ENCODE measurements at regions not wholly inside any gene's neighbourhood (a gene's known extent, or its start where the extent isn't known, plus 50 kb on each side); places are given as distances from the start of the nearest gene placed in this dataset.
"Not testable (repeated sequence)": the region's sequence is repeated elsewhere in the genome, so short reads cannot be mapped to it uniquely, and the experiment has no call there.

DNA sequence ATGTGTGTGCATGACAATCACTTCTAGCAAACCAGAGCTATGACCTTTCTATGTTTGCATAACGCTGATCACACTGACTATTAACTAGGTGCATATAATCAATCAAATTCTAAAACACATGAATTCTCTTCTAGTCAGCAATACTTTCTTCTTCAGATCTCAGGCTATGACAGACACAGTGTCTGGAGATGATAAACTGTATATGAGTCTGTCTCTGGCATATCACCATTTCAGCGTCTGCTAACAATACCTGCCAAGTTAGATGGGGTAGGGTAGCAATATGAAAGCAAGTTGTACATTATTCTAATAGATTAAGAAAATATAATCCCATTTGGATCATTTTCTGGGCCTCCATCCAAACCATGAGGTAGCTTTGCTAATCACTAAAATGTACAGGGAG is 354.2 kb upstream of the EPHA4 start:
- no peak for DNase-seq (ENCODE audit: low read depth in 2 of 2)

DNA sequence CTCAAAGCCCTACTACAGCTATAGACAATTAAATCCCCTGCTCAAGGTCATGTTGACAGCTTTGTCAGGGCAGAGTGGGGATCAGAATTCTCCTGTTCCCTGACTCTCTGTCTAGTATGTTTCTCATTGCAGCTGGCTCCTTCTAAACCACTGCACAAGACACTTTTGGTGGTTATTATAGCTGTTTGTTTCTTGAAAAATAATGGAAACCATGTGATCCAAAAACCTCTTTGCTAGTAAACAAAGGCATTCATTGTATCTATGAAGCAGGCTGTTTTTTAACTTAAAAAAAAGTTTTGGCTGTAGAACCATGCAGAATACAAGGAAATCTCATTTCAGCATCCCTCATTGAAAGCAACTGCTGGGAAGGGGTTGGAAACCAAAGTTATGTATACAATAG is 352.5 kb upstream of the EPHA4 start:
- no peak for DNase-seq (ENCODE audit: low read depth in 2 of 2)

- peak in 1 of 2 donors; percentile 69 for DNase-seq (ENCODE audit: low read depth in 2 of 2)
These were observed 343.8 kb upstream of the EPHA4 start for GRCh38 chr2:221915926-221916325.

DNA sequence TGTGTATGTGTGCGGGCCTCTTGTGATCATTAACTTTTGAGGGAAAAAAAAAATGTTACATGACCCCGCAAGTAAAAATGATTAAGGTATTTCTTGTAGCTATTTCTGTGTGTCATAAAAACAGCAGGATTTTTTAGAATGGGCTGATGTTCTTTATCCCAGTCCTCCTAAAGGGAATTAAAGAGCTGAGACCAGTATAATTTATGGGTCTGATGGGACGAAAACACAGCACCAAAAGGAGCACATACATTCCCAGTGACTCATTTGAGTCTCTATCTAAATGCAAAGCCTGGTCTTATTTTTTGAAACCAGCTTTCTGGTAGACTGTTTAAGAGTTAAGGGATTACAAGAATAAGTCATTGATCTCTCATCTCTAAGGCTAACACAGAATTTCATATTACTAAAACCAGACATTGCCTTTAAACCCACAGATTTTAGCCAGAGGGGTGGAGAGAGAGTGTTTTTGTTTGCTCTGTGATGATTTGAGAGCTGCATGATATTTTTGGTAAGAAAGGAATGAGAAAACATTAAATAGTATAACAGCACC is 342.3 kb upstream of the EPHA4 start:
- DNase-seq (ENCODE audit: low read depth in 2 of 2), result no peak

DNA sequence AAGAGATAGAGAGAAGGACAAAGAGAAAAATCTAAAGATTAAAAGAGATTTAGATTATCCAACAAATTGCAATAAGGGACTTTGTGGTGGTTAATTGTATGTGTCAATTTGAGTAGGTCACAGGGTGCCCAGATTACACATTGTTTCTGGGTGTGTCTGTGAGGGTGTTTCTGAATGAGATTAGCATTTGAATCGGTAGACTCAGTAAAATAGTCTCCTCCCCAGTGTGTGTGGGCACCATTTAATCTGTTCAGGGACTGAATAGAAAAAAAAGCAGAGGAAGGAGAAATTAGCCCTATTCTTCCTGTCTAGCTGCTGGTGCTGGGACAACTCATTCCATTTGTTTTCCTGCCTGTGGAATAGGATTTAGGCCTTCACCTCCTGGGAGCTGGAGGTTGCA is 339.8 kb upstream of the EPHA4 start:
- DNase-seq (ENCODE audit: low read depth in 2 of 2), result no peak

DNA sequence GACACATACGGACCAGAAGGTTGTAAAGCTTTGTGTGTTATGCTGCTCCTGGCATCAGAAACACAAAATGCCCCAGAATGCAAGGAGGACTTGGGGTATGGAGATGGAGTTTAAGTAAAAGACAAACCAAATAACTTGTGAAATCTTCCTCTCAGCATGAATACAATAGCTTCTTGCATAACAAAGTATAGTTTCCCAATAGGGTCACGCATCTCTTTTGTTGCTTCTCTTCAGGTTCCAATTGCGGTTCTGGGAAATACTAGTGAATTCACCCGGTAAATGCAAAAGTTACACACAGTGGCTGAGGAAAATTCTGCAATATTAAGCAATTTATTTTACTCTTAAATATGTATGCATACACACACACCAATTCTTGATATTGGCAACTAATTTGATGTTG is 339.2 kb upstream of the EPHA4 start:
- no peak for DNase-seq (ENCODE audit: low read depth in 2 of 2)

- no peak for DNase-seq (ENCODE audit: low read depth in 2 of 2)
These were observed 336.4 kb upstream of the EPHA4 start for GRCh38 chr2:221908518-221908917.

- DNase-seq (ENCODE audit: low read depth in 2 of 2), result no peak
These were observed 325.6 kb upstream of the EPHA4 start for GRCh38 chr2:221897718-221898117.

GRCh38 chr2:221896505-221897151 is 324.5 kb upstream of the EPHA4 start:
- DNase-seq (ENCODE audit: low read depth in 2 of 2), result no peak

DNA sequence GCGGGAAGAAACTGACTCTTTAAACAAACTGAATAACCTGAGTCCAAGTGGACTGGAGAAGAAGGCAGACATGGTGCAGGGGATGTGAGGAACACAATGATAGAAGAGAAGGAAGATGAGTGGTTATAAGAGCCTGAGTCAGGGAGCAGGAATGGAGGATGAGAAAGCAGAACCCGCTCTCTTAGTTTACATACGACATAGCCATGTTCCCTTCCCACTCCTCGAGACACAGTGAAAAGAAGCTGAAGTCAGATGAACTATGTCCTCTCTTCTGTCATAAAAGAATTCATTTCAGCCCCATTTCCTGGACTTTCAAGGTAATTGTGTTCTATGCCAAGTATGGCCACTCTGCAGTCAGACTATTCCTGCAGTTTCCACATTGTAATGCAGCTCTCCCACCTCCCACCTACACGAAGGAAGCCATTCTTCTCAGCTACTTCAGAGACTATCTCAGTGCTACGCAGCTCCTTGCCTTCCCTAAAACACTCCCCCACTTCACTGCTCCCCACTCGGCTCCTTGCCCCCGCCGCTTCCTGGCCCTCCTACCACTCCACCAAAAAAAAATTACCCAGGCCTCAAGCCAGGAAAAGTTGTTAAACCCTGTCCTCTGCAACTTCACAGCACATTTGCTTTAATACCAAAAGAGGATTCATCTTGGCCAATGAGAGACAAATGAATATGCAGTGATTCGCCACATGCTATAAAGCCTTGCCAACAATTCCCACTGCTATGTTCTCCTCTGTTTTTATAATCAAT is 323.4 kb upstream of the EPHA4 start:
- no peak for DNase-seq (ENCODE audit: low read depth in 2 of 2)

DNA sequence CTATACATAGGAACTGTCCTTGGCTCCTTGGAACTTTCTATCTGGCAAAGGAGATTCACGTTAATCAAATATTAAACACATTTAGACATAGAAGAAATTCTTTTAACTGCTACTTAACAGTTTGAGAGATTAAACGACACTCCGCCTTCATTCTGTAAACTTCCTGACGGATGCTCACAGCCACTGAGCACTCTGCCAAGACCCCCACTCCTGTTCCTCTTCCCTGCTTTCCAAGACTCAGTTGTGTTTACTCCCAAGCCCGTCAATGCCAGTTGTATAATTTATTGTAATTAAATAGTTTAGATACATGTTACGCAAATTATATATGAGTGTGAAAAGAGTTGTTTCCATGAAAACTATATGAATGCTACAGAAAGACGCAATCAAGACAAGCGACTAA is 321.4 kb upstream of the EPHA4 start:
- DNase-seq (ENCODE audit: low read depth in 2 of 2), result no peak

- not testable (repeated sequence) for DNase-seq (ENCODE audit: low read depth in 2 of 2)
These were observed 319.9 kb upstream of the EPHA4 start for GRCh38 chr2:221892006-221892405.

- no peak for DNase-seq (ENCODE audit: low read depth in 2 of 2)
These were observed 311.9 kb upstream of the EPHA4 start for GRCh38 chr2:221883976-221884375.

GRCh38 chr2:221876016-221876415 is 303.9 kb upstream of the EPHA4 start:
- DNase-seq (ENCODE audit: low read depth in 2 of 2), result peak in 1 of 2 donors; percentile 5

DNA sequence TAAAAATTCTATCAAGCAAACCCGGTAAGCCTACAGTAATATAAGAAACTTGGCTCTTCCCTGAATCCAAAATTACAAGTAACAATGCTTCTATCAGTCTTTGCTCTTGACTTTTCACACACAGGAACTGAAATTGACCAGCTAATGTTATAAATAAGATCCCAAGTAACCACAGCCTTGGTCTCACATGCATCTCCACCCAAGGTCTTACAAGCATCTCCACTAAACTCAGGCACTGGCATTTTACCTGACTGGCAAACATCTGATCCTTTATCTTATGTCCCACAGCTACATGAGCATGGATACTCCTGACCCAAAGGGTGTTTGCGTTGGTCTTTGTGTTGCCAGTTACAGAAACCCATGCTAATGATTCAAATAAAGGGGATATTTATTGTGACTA is 302.3 kb upstream of the EPHA4 start:
- DNase-seq (ENCODE audit: low read depth in 2 of 2), result no peak

GRCh38 chr2:221857719-221858118 is 285.6 kb upstream of the EPHA4 start:
- DNase-seq (ENCODE audit: low read depth in 2 of 2), result no peak

GRCh38 chr2:221853297-221853696 is 281.2 kb upstream of the EPHA4 start:
- DNase-seq (ENCODE audit: low read depth in 2 of 2), result no peak

- no peak for DNase-seq (ENCODE audit: low read depth in 2 of 2)
These were observed 279.5 kb upstream of the EPHA4 start for GRCh38 chr2:221851531-221852045.

GRCh38 chr2:221850076-221850475 is 278.0 kb upstream of the EPHA4 start:
- no peak for DNase-seq (ENCODE audit: low read depth in 2 of 2)

DNA sequence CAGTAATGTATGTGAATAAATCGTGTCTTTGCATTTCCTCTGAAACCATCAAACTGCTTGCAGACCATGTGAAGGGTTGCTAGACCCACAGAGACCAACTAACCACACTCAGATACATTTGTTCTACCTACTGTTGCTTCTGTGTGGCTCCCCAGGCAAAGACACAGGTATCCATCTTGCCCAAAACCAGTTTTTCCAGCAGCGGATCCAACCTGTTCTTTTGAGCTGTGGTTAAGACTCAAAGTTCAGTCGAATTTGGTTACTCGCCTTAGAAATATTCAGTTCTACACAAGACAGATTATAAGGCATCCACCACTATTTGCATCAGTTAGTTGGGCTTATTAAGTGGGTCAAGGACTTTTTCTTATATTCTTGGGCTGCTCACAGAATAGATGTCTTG is 276.2 kb upstream of the EPHA4 start:
- DNase-seq (ENCODE audit: low read depth in 2 of 2), result no peak

DNA sequence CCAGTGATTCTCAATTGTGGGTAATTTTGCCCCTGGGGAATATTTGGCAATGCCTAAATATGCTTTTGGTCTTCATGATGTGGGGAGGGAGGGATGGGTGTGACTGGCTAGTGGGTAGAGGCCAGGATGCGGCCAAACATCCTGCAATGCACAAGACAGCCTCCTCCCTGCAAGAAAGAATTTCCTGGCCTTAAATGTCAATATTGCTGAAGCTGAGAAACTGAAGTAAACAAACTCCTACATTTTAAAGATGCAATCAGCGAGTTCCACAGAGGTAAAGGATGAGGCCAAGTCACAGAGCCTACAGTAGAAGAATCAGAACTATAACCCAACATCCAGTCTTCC is 272.9 kb upstream of the EPHA4 start:
- DNase-seq (ENCODE audit: low read depth in 2 of 2), result no peak

GRCh38 chr2:221844212-221845020 is 272.3 kb upstream of the EPHA4 start:
- DNase-seq (ENCODE audit: low read depth in 2 of 2), result no peak
